ENCODE measurements at regions not wholly inside any gene's neighbourhood (a gene's known extent, or its start where the extent isn't known, plus 50 kb on each side); places are given as distances from the start of the nearest gene placed in this dataset.

DNA sequence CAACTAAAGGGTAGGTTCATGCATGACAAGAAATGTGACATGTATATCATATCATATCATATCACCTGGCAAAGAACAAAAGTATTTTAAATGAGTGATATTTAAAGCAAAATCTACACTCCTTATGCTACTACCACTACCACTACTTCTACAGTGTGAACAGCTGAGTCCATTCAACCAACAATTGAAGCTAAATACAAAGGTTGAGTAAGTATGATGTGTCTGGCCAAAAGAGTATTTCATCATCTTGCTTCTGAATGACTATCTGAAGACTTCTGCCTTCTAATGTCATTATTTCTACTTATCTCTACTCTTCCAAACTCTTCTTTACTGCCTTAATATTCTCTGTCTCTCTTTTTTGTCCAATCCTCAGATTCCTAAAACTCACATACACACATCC is 292.6 kb upstream of the CAND1 start:
- TF ChIP-seq TEAD4 (IDR thresholded peaks at IDR 0.05; ENCODE audit: low read length) (no peak), TEAD4 (CRISPR knock-in tag; IDR thresholded peaks at IDR 0.05; ENCODE audit: borderline replicate concordance) (no peak), ZNF121 (CRISPR knock-in tag; conservative IDR thresholded peaks at IDR 0.05) (no peak)
- TF ChIP-seq, protein P1, sequence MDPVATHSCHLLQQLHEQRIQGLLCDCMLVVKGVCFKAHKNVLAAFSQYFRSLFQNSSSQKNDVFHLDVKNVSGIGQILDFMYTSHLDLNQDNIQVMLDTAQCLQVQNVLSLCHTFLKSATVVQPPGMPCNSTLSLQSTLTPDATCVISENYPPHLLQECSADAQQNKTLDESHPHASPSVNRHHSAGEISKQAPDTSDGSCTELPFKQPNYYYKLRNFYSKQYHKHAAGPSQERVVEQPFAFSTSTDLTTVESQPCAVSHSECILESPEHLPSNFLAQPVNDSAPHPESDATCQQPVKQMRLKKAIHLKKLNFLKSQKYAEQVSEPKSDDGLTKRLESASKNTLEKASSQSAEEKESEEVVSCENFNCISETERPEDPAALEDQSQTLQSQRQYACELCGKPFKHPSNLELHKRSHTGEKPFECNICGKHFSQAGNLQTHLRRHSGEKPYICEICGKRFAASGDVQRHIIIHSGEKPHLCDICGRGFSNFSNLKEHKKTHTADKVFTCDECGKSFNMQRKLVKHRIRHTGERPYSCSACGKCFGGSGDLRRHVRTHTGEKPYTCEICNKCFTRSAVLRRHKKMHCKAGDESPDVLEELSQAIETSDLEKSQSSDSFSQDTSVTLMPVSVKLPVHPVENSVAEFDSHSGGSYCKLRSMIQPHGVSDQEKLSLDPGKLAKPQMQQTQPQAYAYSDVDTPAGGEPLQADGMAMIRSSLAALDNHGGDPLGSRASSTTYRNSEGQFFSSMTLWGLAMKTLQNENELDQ (CRISPR knock-in tag; IDR thresholded peaks at IDR 0.05; ENCODE audit: borderline replicate concordance) = no peak
- TF ChIP-seq, protein P2, sequence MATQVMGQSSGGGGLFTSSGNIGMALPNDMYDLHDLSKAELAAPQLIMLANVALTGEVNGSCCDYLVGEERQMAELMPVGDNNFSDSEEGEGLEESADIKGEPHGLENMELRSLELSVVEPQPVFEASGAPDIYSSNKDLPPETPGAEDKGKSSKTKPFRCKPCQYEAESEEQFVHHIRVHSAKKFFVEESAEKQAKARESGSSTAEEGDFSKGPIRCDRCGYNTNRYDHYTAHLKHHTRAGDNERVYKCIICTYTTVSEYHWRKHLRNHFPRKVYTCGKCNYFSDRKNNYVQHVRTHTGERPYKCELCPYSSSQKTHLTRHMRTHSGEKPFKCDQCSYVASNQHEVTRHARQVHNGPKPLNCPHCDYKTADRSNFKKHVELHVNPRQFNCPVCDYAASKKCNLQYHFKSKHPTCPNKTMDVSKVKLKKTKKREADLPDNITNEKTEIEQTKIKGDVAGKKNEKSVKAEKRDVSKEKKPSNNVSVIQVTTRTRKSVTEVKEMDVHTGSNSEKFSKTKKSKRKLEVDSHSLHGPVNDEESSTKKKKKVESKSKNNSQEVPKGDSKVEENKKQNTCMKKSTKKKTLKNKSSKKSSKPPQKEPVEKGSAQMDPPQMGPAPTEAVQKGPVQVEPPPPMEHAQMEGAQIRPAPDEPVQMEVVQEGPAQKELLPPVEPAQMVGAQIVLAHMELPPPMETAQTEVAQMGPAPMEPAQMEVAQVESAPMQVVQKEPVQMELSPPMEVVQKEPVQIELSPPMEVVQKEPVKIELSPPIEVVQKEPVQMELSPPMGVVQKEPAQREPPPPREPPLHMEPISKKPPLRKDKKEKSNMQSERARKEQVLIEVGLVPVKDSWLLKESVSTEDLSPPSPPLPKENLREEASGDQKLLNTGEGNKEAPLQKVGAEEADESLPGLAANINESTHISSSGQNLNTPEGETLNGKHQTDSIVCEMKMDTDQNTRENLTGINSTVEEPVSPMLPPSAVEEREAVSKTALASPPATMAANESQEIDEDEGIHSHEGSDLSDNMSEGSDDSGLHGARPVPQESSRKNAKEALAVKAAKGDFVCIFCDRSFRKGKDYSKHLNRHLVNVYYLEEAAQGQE (IDR thresholded peaks at IDR 0.05; ENCODE audit: borderline replicate concordance) = no peak
- TF ChIP-seq, protein P2 (CRISPR knock-in tag; IDR thresholded peaks at IDR 0.05; ENCODE audit: low read depth) = no peak

Measured in K562 (cell line).